Peyer's patch (tissue), 4 donors: ENCODE measurements at regions not wholly inside any gene's neighbourhood (a gene's known extent, or its start where the extent isn't known, plus 50 kb on each side); places are given as distances from the start of the nearest gene placed in this dataset.

Source experiments
- POLR2A ChIP-seq, 2 donors: fragments of 450-650 bp; IDR thresholded peaks; one replicate each; pipeline ENCODE4 v1.5.1; 2017; ENCODE audit warnings: antibody characterized with exemption in 2 of 2, mild to moderate bottlenecking in 2 of 2, moderate library complexity in 2 of 2
- TF ChIP-seq, protein P1 (sequence below), 6 experiments: fragments of 450-650 bp in 4 of 6; fragments of 200-600 bp in 2 of 6; sonication (generic) in 1 of 6; IDR thresholded peaks; one replicate each; pipeline ENCODE4 v1.5.1; 2017 to 2019; ENCODE audit warnings: antibody characterized with exemption in 6 of 6, mild to moderate bottlenecking in 3 of 6, moderate library complexity in 1 of 6

DNA sequence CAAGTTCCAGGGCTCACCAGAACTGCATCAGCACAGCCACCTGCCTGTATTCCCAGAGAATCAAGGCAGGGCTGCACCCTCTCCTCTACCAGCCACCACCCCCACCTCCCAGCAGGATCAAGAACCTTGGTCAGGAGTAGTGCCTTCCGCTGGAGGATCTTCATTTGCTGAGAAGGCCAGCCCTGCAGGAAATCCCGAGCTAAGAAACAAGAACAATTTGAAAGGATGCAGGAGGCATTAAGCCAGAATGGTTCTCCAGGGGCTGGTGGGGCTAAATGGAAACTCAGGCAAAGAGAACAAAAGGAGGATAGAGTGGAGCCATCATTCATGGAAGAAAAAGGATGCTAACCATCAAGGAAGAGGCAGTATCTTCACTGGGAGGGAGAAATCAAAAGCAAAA is 147.3 kb upstream of the SLC14A2 start:
- TF ChIP-seq, protein P1, sequence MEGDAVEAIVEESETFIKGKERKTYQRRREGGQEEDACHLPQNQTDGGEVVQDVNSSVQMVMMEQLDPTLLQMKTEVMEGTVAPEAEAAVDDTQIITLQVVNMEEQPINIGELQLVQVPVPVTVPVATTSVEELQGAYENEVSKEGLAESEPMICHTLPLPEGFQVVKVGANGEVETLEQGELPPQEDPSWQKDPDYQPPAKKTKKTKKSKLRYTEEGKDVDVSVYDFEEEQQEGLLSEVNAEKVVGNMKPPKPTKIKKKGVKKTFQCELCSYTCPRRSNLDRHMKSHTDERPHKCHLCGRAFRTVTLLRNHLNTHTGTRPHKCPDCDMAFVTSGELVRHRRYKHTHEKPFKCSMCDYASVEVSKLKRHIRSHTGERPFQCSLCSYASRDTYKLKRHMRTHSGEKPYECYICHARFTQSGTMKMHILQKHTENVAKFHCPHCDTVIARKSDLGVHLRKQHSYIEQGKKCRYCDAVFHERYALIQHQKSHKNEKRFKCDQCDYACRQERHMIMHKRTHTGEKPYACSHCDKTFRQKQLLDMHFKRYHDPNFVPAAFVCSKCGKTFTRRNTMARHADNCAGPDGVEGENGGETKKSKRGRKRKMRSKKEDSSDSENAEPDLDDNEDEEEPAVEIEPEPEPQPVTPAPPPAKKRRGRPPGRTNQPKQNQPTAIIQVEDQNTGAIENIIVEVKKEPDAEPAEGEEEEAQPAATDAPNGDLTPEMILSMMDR (IDR thresholded peaks at IDR 0.05), result no peak
- no peak for TF ChIP-seq POLR2A (IDR thresholded peaks at IDR 0.05)
